ENCODE measurements at regions not wholly inside any gene's neighbourhood (a gene's known extent, or its start where the extent isn't known, plus 50 kb on each side); places are given as distances from the start of the nearest gene placed in this dataset.
"Not testable (repeated sequence)": the region's sequence is repeated elsewhere in the genome, so short reads cannot be mapped to it uniquely, and the experiment has no call there.

GRCh38 chr2:87515226-87515625 is 232.7 kb upstream of the PLGLB2 start:
- DNase-seq (ENCODE audit: low read depth), result not testable (repeated sequence)

GRCh38 chr2:87515875-87516274 is 232.0 kb upstream of the PLGLB2 start:
- not testable (repeated sequence) for DNase-seq (ENCODE audit: low read depth)

DNA sequence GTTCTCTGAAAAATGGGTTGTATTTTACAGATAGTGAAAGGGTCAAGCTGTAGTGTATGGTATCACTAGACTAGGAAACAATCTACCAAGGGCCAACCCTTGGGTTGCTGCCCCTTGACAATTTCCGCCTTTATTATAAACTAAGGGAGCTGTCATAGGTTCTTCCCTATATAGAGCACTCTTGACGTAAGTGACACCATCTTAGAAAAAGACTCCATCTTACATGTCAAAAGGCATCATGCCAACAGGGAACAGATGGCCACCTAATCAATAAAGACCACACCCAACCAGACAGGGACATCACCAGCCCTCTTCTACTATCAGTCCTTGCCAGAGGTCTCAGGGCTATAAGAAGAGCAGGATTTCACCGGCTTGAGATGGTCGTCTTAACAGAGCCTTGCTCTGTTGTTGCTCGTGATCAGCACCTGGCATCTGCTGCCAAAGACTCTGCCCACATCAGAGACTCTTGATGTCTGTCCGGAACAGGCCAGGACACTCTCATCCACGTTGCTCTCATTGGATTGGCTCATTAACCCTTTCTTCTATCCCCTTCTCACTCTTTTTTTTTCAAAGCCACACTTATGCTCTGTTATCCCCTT is 231.4 kb upstream of the PLGLB2 start:
- DNase-seq (ENCODE audit: low read depth), result not testable (repeated sequence)

- DNase-seq (ENCODE audit: low read depth), result not testable (repeated sequence)
These were observed 230.4 kb upstream of the PLGLB2 start for GRCh38 chr2:87517438-87517837.

DNA sequence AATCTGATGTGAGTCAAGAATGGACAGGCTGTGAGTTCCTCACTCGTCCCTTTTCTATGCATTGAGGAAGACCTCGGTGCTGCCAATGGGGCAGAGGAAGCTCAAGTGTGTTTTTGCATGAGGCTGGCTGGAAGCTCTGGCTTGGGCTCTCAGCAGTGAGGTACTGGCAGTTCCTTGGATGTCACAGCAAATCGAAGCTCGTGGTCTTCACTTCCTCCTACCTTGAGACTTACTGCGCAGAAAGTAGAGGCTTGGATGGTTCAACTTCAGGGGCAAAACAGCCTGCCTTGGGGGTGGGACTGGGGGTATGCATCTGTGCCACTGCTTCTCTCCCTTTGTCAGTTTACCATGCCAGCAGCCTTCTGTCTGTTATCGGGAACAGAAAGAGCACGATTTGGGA is 229.8 kb upstream of the PLGLB2 start:
- DNase-seq (ENCODE audit: low read depth), result not testable (repeated sequence)

DNA sequence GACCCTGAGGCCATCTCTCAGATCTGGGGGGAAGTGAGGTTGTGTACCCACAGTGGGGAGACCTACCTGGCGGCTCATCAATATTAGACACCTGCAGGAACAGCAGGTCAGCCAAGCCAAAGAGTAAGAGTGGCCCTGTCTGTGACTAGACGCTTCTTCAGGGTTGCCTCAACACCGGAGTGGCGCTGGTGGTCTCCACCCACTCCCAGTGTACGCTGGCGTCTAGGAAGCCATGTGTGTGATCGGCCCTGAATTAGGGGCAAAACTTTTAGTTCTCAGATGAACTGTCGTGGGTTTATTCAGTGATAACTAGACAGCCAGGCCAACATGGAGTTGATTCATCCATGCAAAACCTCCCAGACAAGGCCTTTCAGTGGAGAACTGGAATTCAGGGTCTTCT is 229.3 kb upstream of the PLGLB2 start:
- not testable (repeated sequence) for DNase-seq (ENCODE audit: low read depth)

GRCh38 chr2:87519158-87520011 is 228.5 kb upstream of the PLGLB2 start:
- not testable (repeated sequence) for DNase-seq (ENCODE audit: low read depth)

- peak; percentile 17 for DNase-seq (ENCODE audit: low read depth)
These were observed 226.8 kb upstream of the PLGLB2 start for GRCh38 chr2:87521057-87521456.

DNA sequence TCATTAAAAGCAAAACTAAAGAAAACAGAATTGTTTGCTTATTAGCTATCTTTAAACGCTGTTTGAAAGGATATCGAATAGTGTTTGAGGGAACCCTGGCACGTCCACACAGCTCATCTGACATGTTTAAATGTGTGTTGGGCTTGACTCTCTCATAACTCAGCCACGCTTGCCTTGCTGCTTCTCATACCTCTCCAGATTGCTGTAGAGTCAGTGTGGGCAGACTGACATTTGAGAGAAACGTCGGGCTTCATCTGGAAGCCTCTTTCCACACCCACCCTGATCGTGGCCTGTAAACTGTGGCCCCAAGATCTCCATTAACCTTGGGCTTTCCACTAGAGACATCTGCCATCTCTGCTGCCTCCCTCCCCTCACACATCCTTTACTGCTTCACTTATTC is 226.4 kb upstream of the PLGLB2 start:
- not testable (repeated sequence) for DNase-seq (ENCODE audit: low read depth)

DNA sequence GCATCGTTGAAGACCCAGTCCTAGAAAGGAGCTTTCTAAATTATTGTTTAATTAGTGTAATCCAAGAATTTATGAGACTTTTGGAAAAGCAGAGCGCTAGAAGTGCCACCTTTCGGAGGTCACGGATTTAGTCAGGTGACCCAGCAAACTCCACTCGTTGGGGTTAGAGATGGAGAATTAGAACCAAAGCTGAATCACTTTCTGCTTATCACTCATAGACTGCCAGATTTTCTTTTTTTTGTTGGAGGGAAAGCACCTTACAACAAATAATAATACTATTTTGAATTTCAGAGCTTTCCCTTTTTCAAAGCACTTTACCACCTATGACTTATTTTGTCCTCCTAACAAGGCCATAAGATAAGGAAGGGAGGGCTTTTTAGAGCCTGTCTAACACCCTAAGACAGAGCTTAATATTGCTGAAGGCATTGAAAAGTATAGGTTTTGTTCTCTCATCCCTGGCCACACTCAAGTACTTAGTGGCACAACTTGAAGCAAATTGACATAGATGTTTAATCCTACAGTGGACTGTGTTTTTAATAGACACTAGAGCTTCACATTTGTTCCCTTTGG is 223.2 kb upstream of the PLGLB2 start:
- DNase-seq (ENCODE audit: low read depth), result not testable (repeated sequence)

GRCh38 chr2:87525497-87525991 is 222.3 kb upstream of the PLGLB2 start:
- DNase-seq (ENCODE audit: low read depth), result not testable (repeated sequence)

DNA sequence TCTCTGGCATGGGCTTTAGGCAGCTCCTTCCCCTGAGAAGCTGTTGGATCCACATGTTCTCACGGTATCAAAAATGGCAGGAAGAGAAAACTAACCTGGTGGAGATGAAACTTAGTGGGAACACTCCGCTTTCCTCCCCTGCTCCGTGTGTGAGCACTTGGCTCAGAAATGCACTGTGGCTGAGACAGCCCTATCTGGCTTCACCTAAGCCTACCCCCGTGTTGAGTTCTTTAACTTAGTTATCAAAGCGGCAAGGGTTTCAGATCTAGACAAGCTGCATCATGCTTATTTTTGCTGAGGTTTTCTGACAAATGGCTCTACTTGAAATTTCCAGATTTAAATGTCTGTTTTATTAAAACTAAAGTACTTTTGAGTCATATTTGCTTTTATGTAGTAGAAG is 221.6 kb upstream of the PLGLB2 start:
- DNase-seq (ENCODE audit: low read depth), result not testable (repeated sequence)

GRCh38 chr2:87531968-87532715 is 215.7 kb upstream of the PLGLB2 start:
- DNase-seq (ENCODE audit: low read depth), result not testable (repeated sequence)

GRCh38 chr2:87533390-87534272 is 214.3 kb upstream of the PLGLB2 start:
- not testable (repeated sequence) for DNase-seq (ENCODE audit: low read depth)

DNA sequence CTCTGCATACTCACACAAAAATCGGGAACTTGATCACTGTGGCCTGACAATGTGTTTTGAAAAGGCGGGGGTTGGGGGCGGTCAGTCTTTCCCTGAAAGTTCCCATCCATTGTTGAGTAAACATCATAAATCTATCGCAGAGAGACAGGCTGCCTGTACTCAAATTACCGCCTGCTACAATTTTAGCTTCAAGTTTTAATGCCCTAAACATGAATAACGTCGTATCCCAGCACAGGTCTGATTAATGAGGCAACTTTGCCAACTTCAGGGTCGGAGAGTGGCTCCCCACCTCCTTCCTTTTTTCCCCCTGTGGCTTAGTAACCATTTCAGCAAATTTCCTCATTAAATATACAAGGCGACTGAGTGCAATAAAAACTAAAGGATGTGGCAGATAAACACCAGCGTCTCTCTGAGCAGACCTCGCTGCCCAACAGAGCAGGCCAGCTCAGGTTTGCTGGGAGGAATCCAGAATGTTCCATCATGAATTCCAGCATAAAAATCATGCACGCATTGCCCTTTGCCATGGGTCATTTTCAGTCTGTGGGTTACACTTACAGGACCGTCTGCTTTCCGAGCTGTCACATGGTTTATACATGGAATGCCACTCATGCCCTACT is 213.5 kb upstream of the PLGLB2 start:
- not testable (repeated sequence) for DNase-seq (ENCODE audit: low read depth)

DNA sequence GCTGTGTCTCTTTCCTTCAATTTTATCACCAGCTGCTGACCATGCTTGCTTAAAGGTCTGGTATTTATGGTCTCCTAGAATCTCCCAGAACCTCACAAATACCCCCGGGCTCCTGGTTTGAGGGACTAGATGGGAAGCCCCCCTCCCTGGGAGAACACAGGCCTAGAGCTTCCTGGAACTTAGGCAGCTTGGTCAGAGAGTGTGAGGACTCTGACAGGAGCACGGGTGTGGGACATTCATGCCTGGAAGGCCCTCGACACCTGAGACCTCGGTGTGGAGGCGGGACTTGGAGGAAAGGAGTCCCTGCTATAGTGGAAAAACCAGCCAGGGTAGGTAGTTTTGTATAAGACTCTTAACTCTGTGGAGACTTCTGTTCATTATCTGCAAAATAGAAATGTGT is 211.5 kb upstream of the PLGLB2 start:
- not testable (repeated sequence) for DNase-seq (ENCODE audit: low read depth)

DNA sequence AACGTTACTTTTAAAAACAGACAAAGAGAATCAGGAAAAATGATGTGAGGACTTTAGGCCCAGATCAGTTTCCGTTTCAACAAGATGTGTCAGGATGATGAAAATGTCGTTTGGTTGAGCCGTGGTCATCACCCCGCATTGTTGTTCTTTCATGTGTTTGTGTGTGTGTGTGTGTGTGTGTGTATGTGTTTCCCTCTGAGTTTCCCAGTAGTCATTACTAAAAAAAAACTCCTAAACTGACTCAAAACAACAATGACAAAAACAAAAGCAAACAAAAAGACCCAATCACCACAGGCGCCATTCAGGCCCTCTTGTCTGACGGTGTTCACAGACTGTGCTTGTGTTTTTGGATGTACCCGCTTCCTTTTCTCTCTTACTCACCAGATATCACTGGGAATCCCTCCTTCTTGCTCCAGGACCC is 210.6 kb upstream of the PLGLB2 start:
- not testable (repeated sequence) for DNase-seq (ENCODE audit: low read depth)

DNA sequence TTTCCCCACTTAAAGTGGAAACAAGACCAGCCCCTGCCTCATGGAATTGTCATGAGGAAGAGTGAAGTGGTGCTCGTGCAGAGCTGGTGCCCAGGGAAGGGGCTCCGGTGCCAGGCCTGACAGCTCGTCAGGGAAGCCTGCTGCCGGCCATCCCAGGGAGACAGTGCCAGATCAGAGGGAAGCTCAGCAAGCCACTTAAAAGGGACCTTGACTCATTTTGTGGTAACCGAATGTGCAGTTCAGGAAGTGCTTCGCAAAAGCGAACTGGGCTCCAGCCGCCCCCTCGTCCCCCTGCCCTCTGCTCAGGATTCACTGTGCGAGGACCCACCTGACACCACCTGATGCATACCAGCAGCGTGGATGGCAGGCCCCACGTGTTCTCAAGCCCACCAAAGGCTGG is 209.6 kb upstream of the PLGLB2 start:
- not testable (repeated sequence) for DNase-seq (ENCODE audit: low read depth)

- not testable (repeated sequence) for DNase-seq (ENCODE audit: low read depth)
These were observed 208.5 kb upstream of the PLGLB2 start for GRCh38 chr2:87539151-87539943.

DNA sequence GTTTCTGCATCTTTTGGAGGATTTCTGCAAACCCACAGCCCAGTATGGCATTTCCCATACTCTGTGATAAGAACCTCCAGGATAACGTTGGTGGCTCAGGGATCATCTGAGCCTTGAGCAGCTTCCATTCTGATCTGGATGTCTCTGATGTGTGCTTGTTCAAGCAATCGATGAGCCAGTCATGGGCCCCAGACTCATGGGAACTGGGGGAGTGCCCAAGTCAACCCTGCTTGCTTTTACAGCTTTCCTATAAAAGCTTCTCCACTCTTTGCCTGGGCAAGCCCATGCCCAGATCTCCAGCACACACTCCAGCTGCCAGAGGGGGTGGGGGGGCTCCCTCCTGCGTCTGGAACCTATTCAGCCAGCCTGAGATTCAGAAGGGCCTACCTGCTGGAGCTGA is 207.6 kb upstream of the PLGLB2 start:
- not testable (repeated sequence) for DNase-seq (ENCODE audit: low read depth)
